Common myeloid progenitor, CD34-positive (primary cell): ENCODE measurements at regions not wholly inside any gene's neighbourhood (a gene's known extent, or its start where the extent isn't known, plus 50 kb on each side); places are given as distances from the start of the nearest gene placed in this dataset.

ENCODE experiments used
- CTCF ChIA-PET: fragments of 350-600 bp; sonication (Branson Sonifier 250); formaldehyde crosslinking; loops from one replicate; lab custom pipeline; 2021; ENCODE audit warnings: antibody characterized with exemption; lab: Charles Lee
- POLR2A ChIA-PET: fragments of 350-600 bp; sonication (Branson Sonifier 250); formaldehyde crosslinking; loops from one replicate; lab custom pipeline; 2021; ENCODE audit warnings: antibody characterized with exemption; lab: Charles Lee
- DNase-seq, 3 donors: peaks; one replicate each; pipeline versions ENCODE4 v3.0.0 to v3.0.0-alpha.2; 2013
- H3K27ac ChIP-seq, 2 experiments: 1 replicate in 1 of 2; 2 replicates in 1 of 2; pipeline ENCODE4 v1.7.0; 2013; ENCODE audit warnings: inconsistent platforms in 2 of 2, low read length in 2 of 2, mild to moderate bottlenecking in 2 of 2, low read depth in 1 of 2, moderate library complexity in 1 of 2; ENCODE audit not compliant: severe bottlenecking in 2 of 2, insufficient read depth in 1 of 2, poor library complexity in 1 of 2
- H3K27me3 ChIP-seq, 5 experiments: replicated peaks in 2 of 5; 1 replicate in 3 of 5; 2 replicates in 2 of 5; pipeline versions ENCODE4 v1.6.1 to v1.7.0; 2013; ENCODE audit warnings: low read length in 4 of 5, mild to moderate bottlenecking in 2 of 5, moderate library complexity in 2 of 5, inconsistent platforms in 1 of 5; ENCODE audit not compliant: insufficient read depth in 5 of 5, control insufficient read depth in 4 of 5
- H3K36me3 ChIP-seq, 4 experiments: 1 replicate in 2 of 4; 2 replicates in 2 of 4; pipeline versions ENCODE4 v1.6.1 to v1.7.0; 2013; ENCODE audit warnings: low read length in 3 of 4, control low read depth in 1 of 4, mild to moderate bottlenecking in 1 of 4; ENCODE audit not compliant: control insufficient read depth in 4 of 4, insufficient read depth in 4 of 4
- H3K4me1 ChIP-seq, 4 experiments: 1 replicate in 3 of 4; 2 replicates in 1 of 4; pipeline versions ENCODE4 v1.6.1 to v1.7.1; 2013; ENCODE audit warnings: low read length in 3 of 4, mild to moderate bottlenecking in 3 of 4, control low read depth in 1 of 4, inconsistent platforms in 1 of 4, moderate library complexity in 1 of 4; ENCODE audit not compliant: control insufficient read depth in 4 of 4, insufficient read depth in 4 of 4; ENCODE audit errors: control extremely low read depth in 1 of 4
- H3K4me3 ChIP-seq, 7 experiments: 1 replicate in 4 of 7; 2 replicates in 3 of 7; pipeline versions ENCODE4 v1.5.1 to v1.7.0; 2013; ENCODE audit warnings: mild to moderate bottlenecking in 7 of 7, low read length in 6 of 7, moderate library complexity in 6 of 7, inconsistent platforms in 2 of 7, low read depth in 2 of 7, control low read depth in 1 of 7; ENCODE audit not compliant: insufficient read depth in 4 of 7, control insufficient read depth in 1 of 7; ENCODE audit errors: extremely low read depth in 1 of 7
- H3K9me3 ChIP-seq, 5 experiments: 1 replicate in 4 of 5; 2 replicates in 1 of 5; pipeline versions ENCODE4 v1.6.1 to v1.7.1; 2013; ENCODE audit warnings: low read length in 4 of 5, mild to moderate bottlenecking in 2 of 5, inconsistent platforms in 1 of 5, low read depth in 1 of 5, moderate library complexity in 1 of 5; ENCODE audit not compliant: control insufficient read depth in 4 of 5, insufficient read depth in 2 of 5; ENCODE audit errors: control extremely low read depth in 1 of 5
- WGBS: methylation state at CpG from one replicate; pipeline ENCODE4 v1.1.5; 2013; ENCODE audit not compliant: insufficient coverage; 5-methylcytosine and 5-hydroxymethylcytosine counted together

GRCh38 chr7:46368871-46369270 is 447.8 kb upstream of the IGFBP3 start:
- H3K27ac ChIP-seq, result no peak overlapping the region
- CTCF ChIA-PET, result no interaction called here

GRCh38 chr7:46366526-46366925 is 445.5 kb upstream of the IGFBP3 start:
- H3K36me3 ChIP-seq, result no peaks in the 10 kb centered on the region
- H3K9me3 ChIP-seq, result no peaks in the 10 kb centered on the region
- H3K27me3 ChIP-seq, result no peaks in the 10 kb centered on the region
- no CpG with 5 or more reads among the region's 1 CpG for WGBS
- H3K4me1 ChIP-seq, result no peaks in the 10 kb centered on the region
- ChIA-PET CTCF (interaction anchor here (0.6 kb wide), 2 partner anchors 21 to 176 kb away, joined by 3 read pairs; no protein-coding TSS in a partner anchor), POLR2A (no interaction called here)
- no peak overlapping the region for H3K27ac ChIP-seq
- no peak for DNase-seq
- H3K4me3 ChIP-seq, result no peak overlapping the region

More at GRCh38 chr7:46368871-46369270, 447.8 kb upstream of the IGFBP3 start:
- no peak for DNase-seq
- no peaks in the 10 kb centered on the region for H3K4me1 ChIP-seq
- POLR2A ChIA-PET, result no interaction called here
- no peaks in the 10 kb centered on the region for H3K9me3 ChIP-seq
- H3K36me3 ChIP-seq, result no peaks in the 10 kb centered on the region
- whole genome bisulfite sequencing, result no CpG with 5 or more reads among the region's 1 CpG
- no peak overlapping the region for H3K4me3 ChIP-seq
- H3K27me3 ChIP-seq, result no peaks in the 10 kb centered on the region

- 89% methylated on average over 1 of the region's 1 CpG for whole genome bisulfite sequencing
- Histone ChIP-seq H3K27me3 (no peaks in the 10 kb centered on the region), H3K4me3 (no peak overlapping the region), H3K36me3 (no peaks in the 10 kb centered on the region), H3K4me1 (no peaks in the 10 kb centered on the region), H3K27ac (no peak overlapping the region), H3K9me3 (no peaks in the 10 kb centered on the region)
- ChIA-PET CTCF (no interaction called here), POLR2A (no interaction called here)
- DNase-seq, result no peak
Observed at GRCh38 chr7:46363688-46364087, 442.6 kb upstream of the IGFBP3 start.

- Histone ChIP-seq H3K4me1 (no peaks in the 10 kb centered on the region), H3K27me3 (peaks cover 0 to 2% (median 0%) of the 10 kb centered on the region in 5 experiments), H3K36me3 (no peaks in the 10 kb centered on the region), H3K9me3 (no peaks in the 10 kb centered on the region), H3K27ac (no peak overlapping the region), H3K4me3 (no peak overlapping the region)
- WGBS, result 58% methylated on average over 2 of the region's 2 CpGs
- no peak for DNase-seq
- ChIA-PET POLR2A (no interaction called here), CTCF (no interaction called here)
Observed at GRCh38 chr7:46360811-46361210, 439.7 kb upstream of the IGFBP3 start.

- Histone ChIP-seq H3K36me3 (no peaks in the 10 kb centered on the region), H3K27me3 (peaks cover 0 to 2% (median 0%) of the 10 kb centered on the region in 5 experiments), H3K4me3 (no peak overlapping the region), H3K27ac (no peak overlapping the region), H3K9me3 (no peaks in the 10 kb centered on the region), H3K4me1 (no peaks in the 10 kb centered on the region)
- DNase-seq, result no peak
- ChIA-PET POLR2A (no interaction called here), CTCF (no interaction called here)
- 61% methylated on average over 3 of the region's 3 CpGs for WGBS
Observed at GRCh38 chr7:46360296-46360695, 439.2 kb upstream of the IGFBP3 start.

GRCh38 chr7:46357851-46358250 is 436.8 kb upstream of the IGFBP3 start:
- H3K36me3 ChIP-seq, result no peaks in the 10 kb centered on the region
- H3K27me3 ChIP-seq, result peaks cover 0 to 3% (median 0%) of the 10 kb centered on the region in 5 experiments
- WGBS, result 94% methylated on average over 5 of the region's 5 CpGs
- no peaks in the 10 kb centered on the region for H3K9me3 ChIP-seq
- no peak overlapping the region for H3K4me3 ChIP-seq
- no peaks in the 10 kb centered on the region for H3K4me1 ChIP-seq
- ChIA-PET CTCF (interaction anchor here (0.9 to 1.1 kb wide), 2 partner anchors 435 to 730 kb away, joined by 3 read pairs; no protein-coding TSS in a partner anchor), POLR2A (no interaction called here)
- H3K27ac ChIP-seq, result no peak overlapping the region
- DNase-seq, result no peak

- no peak overlapping the region for H3K4me3 ChIP-seq
- 70% methylated on average over 2 of the region's 2 CpGs for WGBS
- H3K36me3 ChIP-seq, result no peaks in the 10 kb centered on the region
- H3K27ac ChIP-seq, result no peak overlapping the region
- no peaks in the 10 kb centered on the region for H3K9me3 ChIP-seq
- no peaks in the 10 kb centered on the region for H3K4me1 ChIP-seq
- POLR2A ChIA-PET, result no interaction called here
- no peak for DNase-seq
- CTCF ChIA-PET, result no interaction called here
- H3K27me3 ChIP-seq, result peaks cover 0 to 3% (median 0%) of the 10 kb centered on the region in 5 experiments
Observed at GRCh38 chr7:46357290-46357689, 436.2 kb upstream of the IGFBP3 start.
